ENCODE measurements at regions not wholly inside any gene's neighbourhood (a gene's known extent, or its start where the extent isn't known, plus 50 kb on each side); places are given as distances from the start of the nearest gene placed in this dataset.

DNA sequence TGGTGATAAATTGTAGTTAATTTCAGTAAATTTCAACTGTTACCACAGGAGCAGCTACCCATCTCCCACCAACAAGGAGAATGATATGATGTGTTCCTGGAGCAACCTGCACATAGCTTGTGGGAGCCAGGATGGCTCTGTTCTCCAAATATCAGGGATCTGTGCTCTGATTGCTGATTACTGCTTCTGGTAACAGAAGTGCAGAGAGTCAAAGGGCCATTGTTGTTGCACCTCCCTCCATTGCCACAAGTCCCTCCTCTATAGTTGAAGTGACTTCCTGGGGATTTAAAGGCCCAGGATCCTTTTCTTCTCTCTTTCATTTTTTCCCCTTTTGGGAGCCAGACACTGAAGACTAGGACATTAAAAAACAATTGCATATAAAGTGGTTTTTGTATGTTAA lies 51.6 kb upstream of the HPDL start:
- TF ChIP-seq, protein P1, sequence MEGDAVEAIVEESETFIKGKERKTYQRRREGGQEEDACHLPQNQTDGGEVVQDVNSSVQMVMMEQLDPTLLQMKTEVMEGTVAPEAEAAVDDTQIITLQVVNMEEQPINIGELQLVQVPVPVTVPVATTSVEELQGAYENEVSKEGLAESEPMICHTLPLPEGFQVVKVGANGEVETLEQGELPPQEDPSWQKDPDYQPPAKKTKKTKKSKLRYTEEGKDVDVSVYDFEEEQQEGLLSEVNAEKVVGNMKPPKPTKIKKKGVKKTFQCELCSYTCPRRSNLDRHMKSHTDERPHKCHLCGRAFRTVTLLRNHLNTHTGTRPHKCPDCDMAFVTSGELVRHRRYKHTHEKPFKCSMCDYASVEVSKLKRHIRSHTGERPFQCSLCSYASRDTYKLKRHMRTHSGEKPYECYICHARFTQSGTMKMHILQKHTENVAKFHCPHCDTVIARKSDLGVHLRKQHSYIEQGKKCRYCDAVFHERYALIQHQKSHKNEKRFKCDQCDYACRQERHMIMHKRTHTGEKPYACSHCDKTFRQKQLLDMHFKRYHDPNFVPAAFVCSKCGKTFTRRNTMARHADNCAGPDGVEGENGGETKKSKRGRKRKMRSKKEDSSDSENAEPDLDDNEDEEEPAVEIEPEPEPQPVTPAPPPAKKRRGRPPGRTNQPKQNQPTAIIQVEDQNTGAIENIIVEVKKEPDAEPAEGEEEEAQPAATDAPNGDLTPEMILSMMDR (conservative IDR thresholded peaks at IDR 0.05; ENCODE audit: low read length): no peak
- no peak for TF ChIP-seq EZH2phosphoT487 (IDR thresholded peaks at IDR 0.05; ENCODE audit: borderline replicate concordance)
